SK-N-SH (cell line): ENCODE measurements at regions not wholly inside any gene's neighbourhood (a gene's known extent, or its start where the extent isn't known, plus 50 kb on each side); places are given as distances from the start of the nearest gene placed in this dataset.

Source experiments
- CTCF ChIA-PET: fragments of 300-600, 350-600 bp; formaldehyde crosslinking; extraction: SDS; loops from one replicate; lab custom pipeline; 2021; lab: Yijun Ruan, JAX
- POLR2A ChIA-PET: fragments of 350-600 bp; sonication (Branson Sonifier 250); formaldehyde crosslinking; extraction: SDS; loops from one replicate; lab custom pipeline; 2020; ENCODE audit warnings: antibody characterized with exemption, inconsistent platforms; lab: Yijun Ruan, JAX
- DNase-seq: peaks from one replicate; pipeline ENCODE4 v3.0.0; 2012
- H2AFZ ChIP-seq: fragments of 200-600 bp; sonication (generic); 2 replicates; pipeline ENCODE4 v1.8.1; 2016; ENCODE audit warnings: antibody characterized with exemption, mild to moderate bottlenecking, low read depth
- H3F3A ChIP-seq: fragments of 200-600 bp; sonication (generic); replicated peaks from 2 replicates; pipeline ENCODE3; 2016; ENCODE audit warnings: antibody characterized with exemption, mild to moderate bottlenecking; ENCODE audit not compliant: insufficient read depth
- H3K27ac ChIP-seq, 2 experiments: fragments of 200-500 bp in 1 of 2; fragments of 200-600 bp in 1 of 2; sonication (Bioruptor generic) in 1 of 2; sonication (generic), shearing (Covaris generic) in 1 of 2; 2 replicates each; pipeline versions ENCODE4 v1.5.1 to v1.6.1; 2014 to 2016; ENCODE audit warnings: low read depth in 2 of 2, inconsistent platforms in 1 of 2, low read length in 1 of 2, mild to moderate bottlenecking in 1 of 2, mixed read lengths in 1 of 2
- H3K27me3 ChIP-seq: fragments of 200-600 bp; sonication (generic), shearing (Covaris generic); 2 replicates; pipeline ENCODE4 v1.6.1; 2016; ENCODE audit warnings: mixed run types; ENCODE audit not compliant: insufficient read depth
- H3K36me3 ChIP-seq, 2 experiments: fragments of 200-500 bp in 1 of 2; fragments of 200-600 bp in 1 of 2; sonication (Bioruptor generic) in 1 of 2; sonication (generic) in 1 of 2; replicated peaks in 1 of 2; 2 replicates each; pipeline versions ENCODE3 to v1.5.1; 2014 to 2016; ENCODE audit warnings: low read length in 1 of 2, mild to moderate bottlenecking in 1 of 2; ENCODE audit not compliant: insufficient read depth in 2 of 2, control insufficient read depth in 1 of 2
- H3K4me1 ChIP-seq, 2 experiments: fragments of 200-500 bp in 1 of 2; fragments of 200-600 bp in 1 of 2; sonication (Bioruptor generic) in 1 of 2; sonication (generic), shearing (Covaris generic) in 1 of 2; 2 replicates each; pipeline versions ENCODE4 v1.5.1 to v1.6.1; 2014 to 2016; ENCODE audit warnings: low read depth in 1 of 2, low read length in 1 of 2, mixed run types in 1 of 2; ENCODE audit not compliant: insufficient read depth in 2 of 2, control insufficient read depth in 1 of 2
- H3K4me2 ChIP-seq: fragments of 200-600 bp; sonication (generic), shearing (Covaris generic); 2 replicates; pipeline ENCODE4 v1.6.1; 2017; ENCODE audit warnings: mixed run types
- H3K4me3 ChIP-seq, 2 experiments: fragments of 200-500 bp in 1 of 2; fragments of 200-600 bp in 1 of 2; sonication (Bioruptor generic) in 1 of 2; sonication (generic), shearing (Covaris generic) in 1 of 2; 2 replicates each; pipeline versions ENCODE4 v1.5.1 to v1.8.1; 2014 to 2016; ENCODE audit warnings: low read depth in 2 of 2, inconsistent platforms in 1 of 2, low read length in 1 of 2, mild to moderate bottlenecking in 1 of 2, mixed read lengths in 1 of 2, moderate library complexity in 1 of 2
- H3K79me2 ChIP-seq: fragments of 200-600 bp; sonication (generic); 2 replicates; pipeline ENCODE4 v1.8.1; 2017; ENCODE audit warnings: mild to moderate bottlenecking; ENCODE audit not compliant: insufficient read depth
- H3K9ac ChIP-seq: fragments of 200-600 bp; sonication (generic); 2 replicates; pipeline ENCODE4 v1.6.1; 2017; ENCODE audit warnings: mixed run types
- H3K9me2 ChIP-seq: fragments of 200-600 bp; sonication (generic); 2 replicates; pipeline ENCODE4 v1.6.1; 2017; ENCODE audit warnings: mixed run types
- H3K9me3 ChIP-seq: fragments of 200-600 bp; sonication (generic); 2 replicates; pipeline ENCODE4 v1.6.1; 2017; ENCODE audit warnings: mixed run types, mild to moderate bottlenecking, moderate library complexity
- H4K20me1 ChIP-seq: fragments of 200-600 bp; sonication (generic); 2 replicates; pipeline ENCODE4 v1.6.1; 2017; ENCODE audit warnings: mild to moderate bottlenecking, mixed run types; ENCODE audit not compliant: insufficient read depth
- ELF1 ChIP-seq: IDR thresholded peaks from 2 replicates; pipeline ENCODE4 v1.4.0; 2012
- EP300 ChIP-seq, 2 experiments: IDR thresholded peaks; 2 replicates each; pipeline versions ENCODE4 v1.4.0 to v1.6.1; 2012; ENCODE audit warnings: borderline replicate concordance in 1 of 2, low read depth in 1 of 2, low read length in 1 of 2
- EZH2phosphoT487 ChIP-seq: fragments of 200-600 bp; sonication (generic); IDR thresholded peaks from 2 replicates; pipeline ENCODE4 v1.6.1; 2017; ENCODE audit warnings: low read depth, mixed run types, mild to moderate bottlenecking, antibody characterized with exemption, moderate library complexity, borderline replicate concordance
- FOXM1 ChIP-seq: IDR thresholded peaks from 2 replicates; pipeline ENCODE4 v1.4.0; 2012; ENCODE audit warnings: low read depth, mild to moderate bottlenecking
- NFIC ChIP-seq: IDR thresholded peaks from 2 replicates; pipeline ENCODE4 v1.4.0; 2012; ENCODE audit warnings: borderline replicate concordance
- NRF1 ChIP-seq: IDR thresholded peaks from 2 replicates; pipeline ENCODE4 v1.6.1; 2012; ENCODE audit warnings: low read depth, mild to moderate bottlenecking, low read length
- POLR2AphosphoS5 ChIP-seq: IDR thresholded peaks from 2 replicates; pipeline ENCODE4 v1.6.1; 2012; ENCODE audit warnings: low read depth, low read length
- RFX5 ChIP-seq: IDR thresholded peaks from 2 replicates; pipeline ENCODE4 v1.6.1; 2012; ENCODE audit warnings: mild to moderate bottlenecking, improper control_type of control experiment, low read length
- RXRA ChIP-seq: IDR thresholded peaks from 2 replicates; pipeline ENCODE4 v1.4.0; 2012; ENCODE audit warnings: low read depth, mild to moderate bottlenecking, borderline replicate concordance
- SIN3A ChIP-seq: IDR thresholded peaks from 2 replicates; pipeline ENCODE4 v1.6.1; 2012; ENCODE audit warnings: low read depth, mild to moderate bottlenecking, low read length, moderate library complexity, borderline replicate concordance
- SMC3 ChIP-seq: IDR thresholded peaks from 2 replicates; pipeline ENCODE4 v1.6.1; 2012; ENCODE audit warnings: low read depth, low read length, improper control_type of control experiment
- TAF1 ChIP-seq: IDR thresholded peaks from 2 replicates; pipeline ENCODE4 v1.6.1; 2012; ENCODE audit warnings: low read depth, mild to moderate bottlenecking, low read length, moderate library complexity, borderline replicate concordance
- YY1 ChIP-seq: IDR thresholded peaks from 2 replicates; pipeline ENCODE4 v1.4.0; 2012; ENCODE audit warnings: low read depth, mild to moderate bottlenecking
- WGBS: methylation state at CpG from one replicate; pipeline ENCODE4 v1.1.6; 2017; ENCODE audit warnings: low lambda C conversion rate; 5-methylcytosine and 5-hydroxymethylcytosine counted together
- TF ChIP-seq, protein P1 (sequence below): IDR thresholded peaks from 2 replicates; pipeline ENCODE4 v1.4.0; 2012; ENCODE audit warnings: low read depth, borderline replicate concordance
- TF ChIP-seq, protein P2 (sequence below): fragments of 200-600 bp; sonication (generic); IDR thresholded peaks from 2 replicates; pipeline ENCODE4 v1.6.1; 2017; ENCODE audit warnings: antibody characterized with exemption, mild to moderate bottlenecking, moderate library complexity
- TF ChIP-seq, protein P3 (sequence below): IDR thresholded peaks from 2 replicates; pipeline ENCODE4 v1.6.1; 2012; ENCODE audit warnings: mild to moderate bottlenecking, low read depth, low read length, moderate library complexity
- TF ChIP-seq, protein P4 (sequence below): IDR thresholded peaks from 2 replicates; pipeline ENCODE4; 2012

DNA sequence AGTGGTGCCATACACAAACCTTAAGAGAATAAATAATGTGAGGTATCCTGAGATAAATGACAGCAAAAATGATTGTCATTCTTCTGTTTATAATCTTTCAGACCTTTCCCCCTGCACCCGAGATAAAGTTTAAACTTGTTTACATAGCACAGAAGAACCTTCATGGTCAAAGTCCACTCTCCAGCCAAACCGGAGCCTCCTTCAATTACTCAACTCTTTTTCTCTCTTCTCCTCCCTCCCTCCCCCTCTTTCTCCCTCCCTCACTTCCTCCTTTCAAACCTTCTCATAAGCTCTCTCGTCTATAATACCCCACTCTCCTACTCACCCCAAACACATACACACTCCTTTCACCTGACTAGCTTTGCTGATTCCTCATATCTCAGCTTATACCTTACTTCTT is 198.9 kb downstream of the EFHB start (continued):
- TF ChIP-seq, protein P1, sequence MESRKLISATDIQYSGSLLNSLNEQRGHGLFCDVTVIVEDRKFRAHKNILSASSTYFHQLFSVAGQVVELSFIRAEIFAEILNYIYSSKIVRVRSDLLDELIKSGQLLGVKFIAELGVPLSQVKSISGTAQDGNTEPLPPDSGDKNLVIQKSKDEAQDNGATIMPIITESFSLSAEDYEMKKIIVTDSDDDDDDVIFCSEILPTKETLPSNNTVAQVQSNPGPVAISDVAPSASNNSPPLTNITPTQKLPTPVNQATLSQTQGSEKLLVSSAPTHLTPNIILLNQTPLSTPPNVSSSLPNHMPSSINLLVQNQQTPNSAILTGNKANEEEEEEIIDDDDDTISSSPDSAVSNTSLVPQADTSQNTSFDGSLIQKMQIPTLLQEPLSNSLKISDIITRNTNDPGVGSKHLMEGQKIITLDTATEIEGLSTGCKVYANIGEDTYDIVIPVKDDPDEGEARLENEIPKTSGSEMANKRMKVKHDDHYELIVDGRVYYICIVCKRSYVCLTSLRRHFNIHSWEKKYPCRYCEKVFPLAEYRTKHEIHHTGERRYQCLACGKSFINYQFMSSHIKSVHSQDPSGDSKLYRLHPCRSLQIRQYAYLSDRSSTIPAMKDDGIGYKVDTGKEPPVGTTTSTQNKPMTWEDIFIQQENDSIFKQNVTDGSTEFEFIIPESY = no peak

DNA sequence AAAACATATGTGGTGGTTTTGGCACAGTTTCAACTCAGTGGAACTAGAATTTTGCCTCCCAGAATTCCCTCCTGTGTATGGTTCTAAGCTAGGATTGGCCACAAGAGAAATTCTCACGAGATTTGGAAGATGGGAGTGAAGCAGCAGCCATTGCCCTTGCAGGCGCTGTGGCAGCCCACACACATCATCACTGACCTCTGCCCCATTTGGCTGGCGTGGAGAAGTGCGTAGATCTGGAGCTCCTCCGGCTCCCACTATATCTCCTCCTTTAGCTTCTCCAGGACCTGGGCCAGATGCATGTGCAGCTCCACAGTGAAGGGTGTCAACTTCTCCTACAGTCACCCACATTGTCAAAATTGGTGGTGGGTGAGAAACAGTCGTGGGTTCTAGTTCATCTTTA is 199.6 kb downstream of the EFHB start:
- H3K79me2 ChIP-seq = no peaks in the 10 kb centered on the region
- DNase-seq = no peak
- H2AFZ ChIP-seq = no peak overlapping the region
- no peak overlapping the region for H3K9ac ChIP-seq
- H3K9me2 ChIP-seq = no peaks in the 10 kb centered on the region
- H3K4me3 ChIP-seq = no peak overlapping the region
- H3K36me3 ChIP-seq = no peaks in the 10 kb centered on the region
- H4K20me1 ChIP-seq = no peaks in the 10 kb centered on the region
- H3K9me3 ChIP-seq = no peaks in the 10 kb centered on the region
- H3K4me2 ChIP-seq = no peak overlapping the region
- ChIA-PET POLR2A (no interaction called here), CTCF (no interaction called here)
- WGBS = 36% methylated on average over 6 of the region's 6 CpGs
- H3F3A ChIP-seq = no peaks in the 10 kb centered on the region
- H3K27me3 ChIP-seq = no peaks in the 10 kb centered on the region
- H3K4me1 ChIP-seq = no peaks in the 10 kb centered on the region
- TF ChIP-seq, protein P2, sequence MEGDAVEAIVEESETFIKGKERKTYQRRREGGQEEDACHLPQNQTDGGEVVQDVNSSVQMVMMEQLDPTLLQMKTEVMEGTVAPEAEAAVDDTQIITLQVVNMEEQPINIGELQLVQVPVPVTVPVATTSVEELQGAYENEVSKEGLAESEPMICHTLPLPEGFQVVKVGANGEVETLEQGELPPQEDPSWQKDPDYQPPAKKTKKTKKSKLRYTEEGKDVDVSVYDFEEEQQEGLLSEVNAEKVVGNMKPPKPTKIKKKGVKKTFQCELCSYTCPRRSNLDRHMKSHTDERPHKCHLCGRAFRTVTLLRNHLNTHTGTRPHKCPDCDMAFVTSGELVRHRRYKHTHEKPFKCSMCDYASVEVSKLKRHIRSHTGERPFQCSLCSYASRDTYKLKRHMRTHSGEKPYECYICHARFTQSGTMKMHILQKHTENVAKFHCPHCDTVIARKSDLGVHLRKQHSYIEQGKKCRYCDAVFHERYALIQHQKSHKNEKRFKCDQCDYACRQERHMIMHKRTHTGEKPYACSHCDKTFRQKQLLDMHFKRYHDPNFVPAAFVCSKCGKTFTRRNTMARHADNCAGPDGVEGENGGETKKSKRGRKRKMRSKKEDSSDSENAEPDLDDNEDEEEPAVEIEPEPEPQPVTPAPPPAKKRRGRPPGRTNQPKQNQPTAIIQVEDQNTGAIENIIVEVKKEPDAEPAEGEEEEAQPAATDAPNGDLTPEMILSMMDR = no peak
- TF ChIP-seq POLR2AphosphoS5 (no peak), FOXM1 (no peak), ELF1 (no peak), EP300 (IDR thresholded peaks at IDR 0.05; ENCODE audit: borderline replicate concordance in 1 of 2, low read depth in 1 of 2, low read length in 1 of 2) (no peak), YY1 (no peak), SIN3A (no peak), RXRA (no peak), SMC3 (no peak), RFX5 (no peak), TAF1 (no peak), NFIC (no peak), NRF1 (no peak), EZH2phosphoT487 (no peak)
- TF ChIP-seq, protein P3, sequence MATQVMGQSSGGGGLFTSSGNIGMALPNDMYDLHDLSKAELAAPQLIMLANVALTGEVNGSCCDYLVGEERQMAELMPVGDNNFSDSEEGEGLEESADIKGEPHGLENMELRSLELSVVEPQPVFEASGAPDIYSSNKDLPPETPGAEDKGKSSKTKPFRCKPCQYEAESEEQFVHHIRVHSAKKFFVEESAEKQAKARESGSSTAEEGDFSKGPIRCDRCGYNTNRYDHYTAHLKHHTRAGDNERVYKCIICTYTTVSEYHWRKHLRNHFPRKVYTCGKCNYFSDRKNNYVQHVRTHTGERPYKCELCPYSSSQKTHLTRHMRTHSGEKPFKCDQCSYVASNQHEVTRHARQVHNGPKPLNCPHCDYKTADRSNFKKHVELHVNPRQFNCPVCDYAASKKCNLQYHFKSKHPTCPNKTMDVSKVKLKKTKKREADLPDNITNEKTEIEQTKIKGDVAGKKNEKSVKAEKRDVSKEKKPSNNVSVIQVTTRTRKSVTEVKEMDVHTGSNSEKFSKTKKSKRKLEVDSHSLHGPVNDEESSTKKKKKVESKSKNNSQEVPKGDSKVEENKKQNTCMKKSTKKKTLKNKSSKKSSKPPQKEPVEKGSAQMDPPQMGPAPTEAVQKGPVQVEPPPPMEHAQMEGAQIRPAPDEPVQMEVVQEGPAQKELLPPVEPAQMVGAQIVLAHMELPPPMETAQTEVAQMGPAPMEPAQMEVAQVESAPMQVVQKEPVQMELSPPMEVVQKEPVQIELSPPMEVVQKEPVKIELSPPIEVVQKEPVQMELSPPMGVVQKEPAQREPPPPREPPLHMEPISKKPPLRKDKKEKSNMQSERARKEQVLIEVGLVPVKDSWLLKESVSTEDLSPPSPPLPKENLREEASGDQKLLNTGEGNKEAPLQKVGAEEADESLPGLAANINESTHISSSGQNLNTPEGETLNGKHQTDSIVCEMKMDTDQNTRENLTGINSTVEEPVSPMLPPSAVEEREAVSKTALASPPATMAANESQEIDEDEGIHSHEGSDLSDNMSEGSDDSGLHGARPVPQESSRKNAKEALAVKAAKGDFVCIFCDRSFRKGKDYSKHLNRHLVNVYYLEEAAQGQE = no peak
- TF ChIP-seq, protein P4, sequence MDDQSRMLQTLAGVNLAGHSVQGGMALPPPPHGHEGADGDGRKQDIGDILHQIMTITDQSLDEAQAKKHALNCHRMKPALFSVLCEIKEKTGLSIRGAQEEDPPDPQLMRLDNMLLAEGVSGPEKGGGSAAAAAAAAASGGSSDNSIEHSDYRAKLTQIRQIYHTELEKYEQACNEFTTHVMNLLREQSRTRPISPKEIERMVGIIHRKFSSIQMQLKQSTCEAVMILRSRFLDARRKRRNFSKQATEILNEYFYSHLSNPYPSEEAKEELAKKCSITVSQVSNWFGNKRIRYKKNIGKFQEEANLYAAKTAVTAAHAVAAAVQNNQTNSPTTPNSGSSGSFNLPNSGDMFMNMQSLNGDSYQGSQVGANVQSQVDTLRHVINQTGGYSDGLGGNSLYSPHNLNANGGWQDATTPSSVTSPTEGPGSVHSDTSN = no peak
- no peak overlapping the region for H3K27ac ChIP-seq
